Hepatocyte (in vitro differentiated cells): ENCODE measurements at regions not wholly inside any gene's neighbourhood (a gene's known extent, or its start where the extent isn't known, plus 50 kb on each side); places are given as distances from the start of the nearest gene placed in this dataset.

Experiments
- DNase-seq: peaks from one replicate; pipeline ENCODE4 v3.0.0-alpha.2; 2016; ENCODE audit warnings: low spot score
- H2AFZ ChIP-seq: fragments of 200-600 bp; sonication (generic); 2 replicates; pipeline ENCODE4 v1.6.0; 2016; ENCODE audit warnings: antibody characterized with exemption, mild to moderate bottlenecking
- H3K27ac ChIP-seq: fragments of 200-600 bp; sonication (generic); 2 replicates; pipeline ENCODE4 v1.5.1; 2016; ENCODE audit warnings: mild to moderate bottlenecking
- H3K27me3 ChIP-seq: fragments of 200-600 bp; sonication (generic); 2 replicates; pipeline ENCODE4 v1.6.1; 2016
- H3K36me3 ChIP-seq: fragments of 200-600 bp; sonication (generic); replicated peaks from 2 replicates; pipeline ENCODE4 v1.5.1; 2016; ENCODE audit warnings: low read depth; ENCODE audit not compliant: insufficient read depth
- H3K4me1 ChIP-seq: fragments of 200-600 bp; sonication (generic); 2 replicates; pipeline ENCODE4 v1.5.1; 2016; ENCODE audit warnings: mild to moderate bottlenecking, moderate library complexity; ENCODE audit not compliant: insufficient read depth
- H3K4me2 ChIP-seq: fragments of 200-600 bp; sonication (generic); 2 replicates; pipeline ENCODE4 v1.6.0; 2016
- H3K4me3 ChIP-seq: fragments of 200-600 bp; sonication (generic); 2 replicates; pipeline ENCODE4 v1.5.1; 2016; ENCODE audit warnings: mild to moderate bottlenecking
- H3K79me2 ChIP-seq: fragments of 200-600 bp; sonication (generic); 2 replicates; pipeline ENCODE4 v1.6.0; 2017; ENCODE audit warnings: mild to moderate bottlenecking
- H3K9me2 ChIP-seq: fragments of 200-600 bp; sonication (generic); replicated peaks from 2 replicates; pipeline ENCODE4 v1.6.0; 2017; ENCODE audit warnings: mild to moderate bottlenecking; ENCODE audit not compliant: insufficient read depth
- H3K9me3 ChIP-seq: fragments of 200-600 bp; sonication (generic); 2 replicates; pipeline ENCODE4 v1.5.1; 2016; ENCODE audit warnings: low read depth, mild to moderate bottlenecking
- H4K20me1 ChIP-seq: fragments of 200-600 bp; sonication (generic); 2 replicates; pipeline ENCODE4 v1.6.0; 2016; ENCODE audit warnings: mild to moderate bottlenecking; ENCODE audit not compliant: insufficient read depth, poor library complexity, severe bottlenecking
- EZH2 ChIP-seq: fragments of 200-600 bp; sonication (generic); IDR thresholded peaks from 2 replicates; pipeline ENCODE4 v1.6.1; 2016; ENCODE audit warnings: antibody characterized with exemption, mild to moderate bottlenecking, borderline replicate concordance
- EZH2phosphoT487 ChIP-seq: fragments of 200-600 bp; sonication (generic); IDR thresholded peaks from one replicate; pipeline ENCODE4 v1.6.1; 2018; ENCODE audit warnings: antibody characterized with exemption, mild to moderate bottlenecking, low read depth, moderate library complexity; ENCODE audit not compliant: unreplicated experiment, severe bottlenecking
- WGBS: methylation state at CpG from one replicate; pipeline ENCODE4 v1.1.6; 2016; ENCODE audit warnings: low lambda C conversion rate; ENCODE audit errors: missing lambda C conversion rate; 5-methylcytosine and 5-hydroxymethylcytosine counted together
- TF ChIP-seq, protein P1 (sequence below): fragments of 200-600 bp; sonication (generic); IDR thresholded peaks from 2 replicates; pipeline ENCODE4 v1.5.1; 2016; ENCODE audit warnings: antibody characterized with exemption, mild to moderate bottlenecking; ENCODE audit not compliant: poor library complexity

DNA sequence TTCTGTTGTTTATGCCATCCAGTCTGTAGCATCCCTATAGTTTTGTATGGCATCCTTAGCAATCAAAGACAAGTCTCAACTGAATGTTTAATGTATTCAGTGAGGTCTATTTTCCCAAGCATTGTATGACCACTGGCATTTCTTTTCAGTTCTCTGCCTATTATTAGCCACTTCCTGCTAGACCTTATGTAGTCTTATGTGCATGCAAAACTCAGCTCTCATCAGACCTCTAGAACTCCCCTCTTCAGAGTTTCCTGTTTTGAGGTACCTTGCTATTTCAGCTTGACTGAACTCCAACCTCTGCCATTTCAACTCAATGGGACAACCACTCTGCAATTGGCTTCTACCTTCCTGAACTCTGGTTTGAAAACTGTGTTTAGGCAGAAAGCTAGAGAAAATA lies 113.2 kb downstream of the SLC25A46 start:
- H3K79me2 ChIP-seq = no peaks in the 10 kb centered on the region
- H3K36me3 ChIP-seq = no peaks in the 10 kb centered on the region
- no peak overlapping the region for H3K27ac ChIP-seq
- H2AFZ ChIP-seq = no peak overlapping the region
- no peaks in the 10 kb centered on the region for H3K4me1 ChIP-seq
- no peaks in the 10 kb centered on the region for H3K9me3 ChIP-seq
- H3K4me2 ChIP-seq = no peak overlapping the region
- H3K27me3 ChIP-seq = no peaks in the 10 kb centered on the region
- no peak overlapping the region for H3K4me3 ChIP-seq
- no peaks in the 10 kb centered on the region for H4K20me1 ChIP-seq
- H3K9me2 ChIP-seq = no peaks in the 10 kb centered on the region
- DNase-seq = no peak
- TF ChIP-seq, protein P1, sequence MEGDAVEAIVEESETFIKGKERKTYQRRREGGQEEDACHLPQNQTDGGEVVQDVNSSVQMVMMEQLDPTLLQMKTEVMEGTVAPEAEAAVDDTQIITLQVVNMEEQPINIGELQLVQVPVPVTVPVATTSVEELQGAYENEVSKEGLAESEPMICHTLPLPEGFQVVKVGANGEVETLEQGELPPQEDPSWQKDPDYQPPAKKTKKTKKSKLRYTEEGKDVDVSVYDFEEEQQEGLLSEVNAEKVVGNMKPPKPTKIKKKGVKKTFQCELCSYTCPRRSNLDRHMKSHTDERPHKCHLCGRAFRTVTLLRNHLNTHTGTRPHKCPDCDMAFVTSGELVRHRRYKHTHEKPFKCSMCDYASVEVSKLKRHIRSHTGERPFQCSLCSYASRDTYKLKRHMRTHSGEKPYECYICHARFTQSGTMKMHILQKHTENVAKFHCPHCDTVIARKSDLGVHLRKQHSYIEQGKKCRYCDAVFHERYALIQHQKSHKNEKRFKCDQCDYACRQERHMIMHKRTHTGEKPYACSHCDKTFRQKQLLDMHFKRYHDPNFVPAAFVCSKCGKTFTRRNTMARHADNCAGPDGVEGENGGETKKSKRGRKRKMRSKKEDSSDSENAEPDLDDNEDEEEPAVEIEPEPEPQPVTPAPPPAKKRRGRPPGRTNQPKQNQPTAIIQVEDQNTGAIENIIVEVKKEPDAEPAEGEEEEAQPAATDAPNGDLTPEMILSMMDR = no peak
- TF ChIP-seq EZH2 = no peak
- TF ChIP-seq EZH2phosphoT487 = no peak

DNA sequence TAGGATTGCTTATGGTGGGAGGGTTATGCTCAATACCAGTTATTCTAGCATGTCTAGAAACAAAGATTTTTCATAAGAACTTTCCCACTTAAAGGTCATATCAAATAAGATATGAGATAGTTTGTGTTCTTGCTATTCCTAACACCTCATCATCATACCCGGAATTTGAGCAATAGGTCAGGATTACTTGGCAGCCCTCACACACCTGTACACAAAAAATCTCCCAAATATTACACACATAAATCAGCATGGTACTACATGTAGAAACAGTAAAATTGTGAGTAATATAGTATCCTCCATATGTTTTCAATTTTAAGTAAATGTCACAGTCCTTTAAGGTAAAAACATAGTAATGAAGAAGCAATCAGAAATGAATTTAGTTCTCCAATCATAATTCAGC lies 113.7 kb downstream of the SLC25A46 start:
- Histone ChIP-seq H2AFZ (no peak overlapping the region), H3K4me1 (no peaks in the 10 kb centered on the region), H3K27ac (no peak overlapping the region), H3K4me2 (no peak overlapping the region), H3K36me3 (no peaks in the 10 kb centered on the region), H3K4me3 (no peak overlapping the region), H3K9me3 (no peaks in the 10 kb centered on the region), H3K79me2 (no peaks in the 10 kb centered on the region), H3K27me3 (no peaks in the 10 kb centered on the region), H3K9me2 (no peaks in the 10 kb centered on the region), H4K20me1 (no peaks in the 10 kb centered on the region)
- TF ChIP-seq EZH2 (no peak), EZH2phosphoT487 (no peak)
- TF ChIP-seq, protein P1 = no peak
- WGBS = 87% methylated on average over 1 of the region's 1 CpG
- DNase-seq = no peak

DNA sequence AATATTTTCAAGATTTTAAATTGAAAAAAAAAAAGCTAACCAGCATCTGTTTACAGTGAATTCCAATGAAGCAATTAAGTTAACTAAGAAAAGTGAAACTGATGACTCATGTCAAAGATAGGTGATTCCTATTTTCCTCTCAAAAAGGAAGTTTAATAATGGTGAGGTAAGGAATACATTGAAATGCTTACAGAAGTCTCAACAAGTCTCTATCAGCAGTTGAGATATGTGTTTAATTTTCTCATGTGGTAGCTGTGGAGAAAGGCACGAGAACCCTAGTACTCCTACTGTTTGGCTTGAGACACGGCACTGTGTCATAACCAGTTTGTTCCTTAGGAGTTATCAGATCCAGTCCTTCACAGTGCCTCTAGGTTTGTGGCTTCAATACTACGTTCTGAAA lies 114.5 kb downstream of the SLC25A46 start:
- Histone ChIP-seq H3K36me3 (no peaks in the 10 kb centered on the region), H3K4me2 (no peak overlapping the region), H3K27ac (no peak overlapping the region), H3K27me3 (no peaks in the 10 kb centered on the region), H3K9me2 (no peaks in the 10 kb centered on the region), H3K4me1 (no peaks in the 10 kb centered on the region), H3K79me2 (no peaks in the 10 kb centered on the region), H3K4me3 (no peak overlapping the region), H3K9me3 (no peaks in the 10 kb centered on the region), H2AFZ (no peak overlapping the region), H4K20me1 (no peaks in the 10 kb centered on the region)
- TF ChIP-seq EZH2phosphoT487 = no peak
- no peak for TF ChIP-seq EZH2
- TF ChIP-seq, protein P1 = no peak
- WGBS = 68% methylated on average over 3 of the region's 3 CpGs
- DNase-seq = no peak

DNA sequence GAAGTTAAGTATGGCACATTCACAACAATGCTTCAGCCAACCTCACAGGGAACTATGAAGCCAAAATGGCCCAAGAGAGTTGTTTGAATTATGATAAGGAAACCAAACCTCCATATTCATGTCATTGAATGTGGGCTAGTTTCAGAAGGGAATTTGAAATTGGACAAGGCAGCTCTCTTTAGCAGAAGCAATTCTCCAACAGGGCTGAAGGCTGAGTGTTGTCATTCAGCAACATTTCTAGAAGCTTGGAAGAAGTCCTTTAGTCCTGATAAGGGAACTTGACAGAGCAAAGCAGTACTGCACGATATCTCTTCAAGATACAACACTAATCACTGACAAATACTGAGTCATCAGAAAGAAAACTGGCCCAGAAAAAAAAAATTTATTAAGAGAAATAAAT lies 115.4 kb downstream of the SLC25A46 start:
- whole genome bisulfite sequencing = 44% methylated on average over 1 of the region's 1 CpG
- DNase-seq = no peak
- Histone ChIP-seq H3K36me3 (no peaks in the 10 kb centered on the region), H3K4me3 (no peak overlapping the region), H3K9me2 (no peaks in the 10 kb centered on the region), H3K27me3 (no peaks in the 10 kb centered on the region), H3K79me2 (no peaks in the 10 kb centered on the region), H3K4me2 (no peak overlapping the region), H3K9me3 (no peaks in the 10 kb centered on the region), H3K4me1 (no peaks in the 10 kb centered on the region), H3K27ac (no peak overlapping the region), H2AFZ (no peak overlapping the region), H4K20me1 (no peaks in the 10 kb centered on the region)
- TF ChIP-seq EZH2 = no peak
- no peak for TF ChIP-seq EZH2phosphoT487
- TF ChIP-seq, protein P1 = no peak
